Stomach (tissue), 4 donors: ENCODE measurements at regions not wholly inside any gene's neighbourhood (a gene's known extent, or its start where the extent isn't known, plus 50 kb on each side); places are given as distances from the start of the nearest gene placed in this dataset.

Experiments used
- EP300 ChIP-seq: sonication (generic); formaldehyde crosslinking; IDR thresholded peaks from one replicate; pipeline ENCODE4 v1.6.1; 2017; ENCODE audit warnings: antibody characterized with exemption
- POLR2A ChIP-seq, 4 donors: fragments of 450-650 bp; IDR thresholded peaks; one replicate each; pipeline ENCODE4 v1.6.1; 2016; ENCODE audit warnings: antibody characterized with exemption in 4 of 4, control low read depth in 2 of 4, mild to moderate bottlenecking in 1 of 4, moderate library complexity in 1 of 4
- TF ChIP-seq, protein P1 (sequence below), 7 experiments: fragments of 450-650 bp in 4 of 7; fragments of 200-600 bp in 3 of 7; sonication (generic) in 3 of 7; IDR thresholded peaks; one replicate each; pipeline ENCODE4 v1.5.1; 2016 to 2019; ENCODE audit warnings: antibody characterized with exemption in 7 of 7, control low read depth in 2 of 7, mild to moderate bottlenecking in 1 of 7

DNA sequence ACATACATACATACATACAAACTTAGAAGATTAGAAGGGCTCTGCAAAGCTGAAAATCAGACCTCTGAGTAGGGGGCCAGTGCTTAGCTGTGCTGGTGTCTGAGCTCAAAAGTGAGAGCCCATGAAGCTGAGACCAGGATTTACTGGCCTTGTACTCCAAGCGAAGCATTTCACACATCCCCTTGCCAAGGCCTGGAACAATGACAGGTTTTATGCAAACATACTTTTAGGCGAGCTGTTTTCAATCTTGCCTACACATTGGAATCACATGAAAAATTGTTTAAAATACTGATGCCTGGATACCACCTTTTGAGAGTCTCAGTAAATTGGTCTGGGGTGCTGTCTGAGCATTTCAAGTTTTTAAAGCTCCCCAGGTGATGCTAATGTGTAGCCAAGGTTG lies 80.9 kb upstream of the SRSF6 start:
- TF ChIP-seq, protein P1, sequence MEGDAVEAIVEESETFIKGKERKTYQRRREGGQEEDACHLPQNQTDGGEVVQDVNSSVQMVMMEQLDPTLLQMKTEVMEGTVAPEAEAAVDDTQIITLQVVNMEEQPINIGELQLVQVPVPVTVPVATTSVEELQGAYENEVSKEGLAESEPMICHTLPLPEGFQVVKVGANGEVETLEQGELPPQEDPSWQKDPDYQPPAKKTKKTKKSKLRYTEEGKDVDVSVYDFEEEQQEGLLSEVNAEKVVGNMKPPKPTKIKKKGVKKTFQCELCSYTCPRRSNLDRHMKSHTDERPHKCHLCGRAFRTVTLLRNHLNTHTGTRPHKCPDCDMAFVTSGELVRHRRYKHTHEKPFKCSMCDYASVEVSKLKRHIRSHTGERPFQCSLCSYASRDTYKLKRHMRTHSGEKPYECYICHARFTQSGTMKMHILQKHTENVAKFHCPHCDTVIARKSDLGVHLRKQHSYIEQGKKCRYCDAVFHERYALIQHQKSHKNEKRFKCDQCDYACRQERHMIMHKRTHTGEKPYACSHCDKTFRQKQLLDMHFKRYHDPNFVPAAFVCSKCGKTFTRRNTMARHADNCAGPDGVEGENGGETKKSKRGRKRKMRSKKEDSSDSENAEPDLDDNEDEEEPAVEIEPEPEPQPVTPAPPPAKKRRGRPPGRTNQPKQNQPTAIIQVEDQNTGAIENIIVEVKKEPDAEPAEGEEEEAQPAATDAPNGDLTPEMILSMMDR (IDR thresholded peaks at IDR 0.05): no peak
- TF ChIP-seq POLR2A (IDR thresholded peaks at IDR 0.05): no peak
- TF ChIP-seq EP300: no peak
